PC-3 (cell line): ENCODE measurements at regions not wholly inside any gene's neighbourhood (a gene's known extent, or its start where the extent isn't known, plus 50 kb on each side); places are given as distances from the start of the nearest gene placed in this dataset.

ENCODE experiments used
- CTCF ChIP-seq: fragments of 300-600 bp; sonication (generic); conservative IDR thresholded peaks from 2 replicates; pipeline ENCODE4 v1.5.1; 2017; ENCODE audit warnings: antibody characterized with exemption, low read depth, mild to moderate bottlenecking, low read length
- EZH2 ChIP-seq: fragments of 300-600 bp; sonication (generic); IDR thresholded peaks from one replicate; pipeline ENCODE4 v1.6.1; 2017; ENCODE audit warnings: antibody characterized with exemption, mild to moderate bottlenecking, low read length; ENCODE audit not compliant: unreplicated experiment

- TF ChIP-seq CTCF: no peak
- TF ChIP-seq EZH2: no peak
These were observed 60.6 kb upstream of the PRNP start for GRCh38 chr20:4625687-4626086.
